IMR-90 (cell line): ENCODE measurements at regions not wholly inside any gene's neighbourhood (a gene's known extent, or its start where the extent isn't known, plus 50 kb on each side); places are given as distances from the start of the nearest gene placed in this dataset.

ENCODE experiments used
- ATAC-seq: fragments of 200-7000 bp; cut with Tn5 transposase; 2 replicates; pipeline ENCODE4 v1.9.1; 2020; ENCODE audit warnings: low read depth, mild to moderate bottlenecking, moderate library complexity
- BruUV-seq: library from RNA; stranded (reverse); fragments of 400-500 nt; replicated peaks from 2 replicates; lab custom pipeline; 2021; lab: Mats Ljungman, UMichigan
- CTCF ChIA-PET: fragments of 300-600 bp; formaldehyde crosslinking; extraction: SDS; loops from one replicate; lab custom pipeline; 2021; ENCODE audit warnings: antibody characterized with exemption; lab: Yijun Ruan, JAX
- POLR2A ChIA-PET: fragments of 300-600 bp; sonication (Branson Sonifier 250); formaldehyde crosslinking; loops from one replicate; lab custom pipeline; 2022; ENCODE audit warnings: antibody characterized with exemption; ENCODE audit not compliant: unreplicated experiment; lab: Charles Lee
- DNase-seq: peaks from one replicate; pipeline ENCODE4 v3.0.0; 2013
- H2AFZ ChIP-seq: replicated peaks from 2 replicates; pipeline ENCODE3; 2013; ENCODE audit warnings: low read length, mild to moderate bottlenecking; ENCODE audit not compliant: poor library complexity
- H2AK5ac ChIP-seq: 2 replicates; pipeline ENCODE4 v1.6.1; 2013; ENCODE audit warnings: low read depth, low read length, inconsistent platforms
- H2AK9ac ChIP-seq: replicated peaks from 2 replicates; pipeline ENCODE3; 2013; ENCODE audit warnings: mild to moderate bottlenecking, low read depth, low read length, moderate library complexity; ENCODE audit not compliant: poor library complexity
- H2BK120ac ChIP-seq: 2 replicates; pipeline ENCODE4 v1.6.1; 2013; ENCODE audit warnings: low read depth, low read length, inconsistent platforms
- H2BK15ac ChIP-seq: 3 replicates; pipeline ENCODE4 v1.6.1; 2013; ENCODE audit warnings: low read depth, low read length, inconsistent platforms
- H2BK20ac ChIP-seq: 2 replicates; pipeline ENCODE4 v1.6.1; 2013; ENCODE audit warnings: low read depth, mild to moderate bottlenecking, inconsistent platforms, low read length, moderate library complexity
- H2BK5ac ChIP-seq: 2 replicates; pipeline ENCODE4 v1.6.1; 2013; ENCODE audit warnings: mild to moderate bottlenecking, low read depth, low read length, inconsistent platforms; ENCODE audit not compliant: poor library complexity, severe bottlenecking
- H3K14ac ChIP-seq: replicated peaks from 2 replicates; pipeline ENCODE4 v1.6.1; 2013; ENCODE audit warnings: low read depth, low read length, inconsistent platforms
- H3K18ac ChIP-seq: 2 replicates; pipeline ENCODE4 v1.6.1; 2013; ENCODE audit warnings: low read depth, low read length, control low read depth
- H3K23ac ChIP-seq: 2 replicates; pipeline ENCODE4 v1.6.1; 2013; ENCODE audit warnings: low read depth, low read length, inconsistent platforms
- H3K27ac ChIP-seq: 2 replicates; pipeline ENCODE4 v1.5.1; 2013; ENCODE audit warnings: mild to moderate bottlenecking, control low read depth, low read length; ENCODE audit not compliant: insufficient read depth
- H3K27me3 ChIP-seq: 2 replicates; pipeline ENCODE4 v1.6.1; 2013; ENCODE audit warnings: low read length; ENCODE audit not compliant: control insufficient read depth, insufficient read depth
- H3K36me3 ChIP-seq: 2 replicates; pipeline ENCODE4 v1.6.1; 2013; ENCODE audit warnings: low read length, mixed read lengths; ENCODE audit not compliant: control insufficient read depth, insufficient read depth
- H3K4ac ChIP-seq: 2 replicates; pipeline ENCODE4 v1.6.1; 2013; ENCODE audit warnings: low read depth, low read length, inconsistent platforms
- H3K4me1 ChIP-seq: 2 replicates; pipeline ENCODE4 v1.6.1; 2013; ENCODE audit warnings: low read length, mixed read lengths; ENCODE audit not compliant: control insufficient read depth, insufficient read depth
- H3K4me2 ChIP-seq: 2 replicates; pipeline ENCODE4 v1.6.1; 2013; ENCODE audit warnings: low read depth, mild to moderate bottlenecking, control low read depth, low read length, moderate library complexity
- H3K4me3 ChIP-seq: 2 replicates; pipeline ENCODE4 v1.5.1; 2013; ENCODE audit warnings: low read depth, mild to moderate bottlenecking, control low read depth, low read length, moderate library complexity; ENCODE audit not compliant: insufficient read depth
- H3K56ac ChIP-seq: 2 replicates; pipeline ENCODE4 v1.6.1; 2013; ENCODE audit warnings: low read length, inconsistent platforms; ENCODE audit not compliant: insufficient read depth; ENCODE audit errors: extremely low read depth
- H3K79me1 ChIP-seq, 2 experiments: 2 replicates each; pipeline ENCODE4 v1.6.1; 2013; ENCODE audit warnings: low read length in 2 of 2, inconsistent platforms in 1 of 2, low read depth in 1 of 2
- H3K9ac ChIP-seq: 2 replicates; pipeline ENCODE4 v1.6.1; 2013; ENCODE audit warnings: low read depth, low read length, control low read depth
- H3K9me1 ChIP-seq: 2 replicates; pipeline ENCODE4 v1.6.1; 2013; ENCODE audit warnings: low read length, inconsistent platforms; ENCODE audit not compliant: insufficient read depth
- H3K9me3 ChIP-seq: 2 replicates; pipeline ENCODE4 v1.6.1; 2013; ENCODE audit warnings: low read length; ENCODE audit not compliant: control insufficient read depth, insufficient read depth
- H4K20me1 ChIP-seq: 2 replicates; pipeline ENCODE4 v1.6.1; 2013; ENCODE audit warnings: low read length, inconsistent platforms; ENCODE audit not compliant: insufficient read depth
- H4K5ac ChIP-seq: 2 replicates; pipeline ENCODE4 v1.6.1; 2013; ENCODE audit warnings: mild to moderate bottlenecking, low read depth, low read length, control low read depth
- H4K8ac ChIP-seq, 2 experiments: 2 replicates each; pipeline ENCODE4 v1.6.1; 2013; ENCODE audit warnings: low read depth in 2 of 2, low read length in 2 of 2, control low read depth in 1 of 2, inconsistent platforms in 1 of 2
- H4K91ac ChIP-seq: 2 replicates; pipeline ENCODE4 v1.6.1; 2013; ENCODE audit warnings: low read depth, low read length, inconsistent platforms; ENCODE audit not compliant: insufficient read depth
- BHLHE40 ChIP-seq: fragments of 150-350 bp; IDR thresholded peaks from 2 replicates; pipeline ENCODE4 v1.6.1; 2016; ENCODE audit warnings: mild to moderate bottlenecking, low read depth, low read length
- NFE2L2 ChIP-seq: fragments of 150-350 bp; IDR thresholded peaks from 2 replicates; pipeline ENCODE4 v1.6.1; 2016; ENCODE audit warnings: low read depth, mild to moderate bottlenecking, low read length
- POLR2A ChIP-seq: IDR thresholded peaks from 2 replicates; pipeline ENCODE4 v1.6.1; 2012; ENCODE audit warnings: mild to moderate bottlenecking, low read depth, low read length
- WGBS, 2 experiments: methylation state at CpG; one replicate each; pipeline versions ENCODE4 v1.1.5 to v1.1.7; 2013; ENCODE audit warnings: missing lambda C conversion rate in 2 of 2; ENCODE audit not compliant: insufficient read length in 1 of 2; ENCODE audit errors: extremely low coverage in 2 of 2; 5-methylcytosine and 5-hydroxymethylcytosine counted together
- dilution Hi-C: fragments of 300-500 bp; cut with HindIII; formaldehyde crosslinking; loops from one replicate; pipeline ENCODE4 v1.14.3; 2018; ENCODE audit warnings: low sequenced_read_pairs; ENCODE audit not compliant: unreplicated experiment
- in situ Hi-C: fragments of 300-500 bp; cut with MboI; formaldehyde crosslinking; loops from 3 replicates; pipeline ENCODE4 v1.14.3; 2019; ENCODE audit warnings: low sequenced_read_pairs, inconsistent platforms, mixed read lengths
- intact Hi-C: fragments of 100-400 bp; cut with micrococcal nuclease; formaldehyde crosslinking; loops from 2 replicates; pipeline ENCODE4 v1.10.0; 2022
- TF ChIP-seq, protein P1 (sequence below): fragments of 150-350 bp; IDR thresholded peaks from 2 replicates; pipeline ENCODE4 v1.6.1; 2016; ENCODE audit warnings: low read depth, mild to moderate bottlenecking, low read length, moderate library complexity, borderline replicate concordance

- H3K56ac ChIP-seq = no peak overlapping the region
- ATAC-seq (no peak), DNase-seq (no peak)
- H2BK15ac ChIP-seq = no peak overlapping the region
- no peak overlapping the region for H3K4me3 ChIP-seq
- 100% methylated on average over 1 of the region's 2 CpGs; no CpG with 5 or more reads in 1 of the 2 experiments for WGBS, 2 experiments
- H4K8ac ChIP-seq = no peak overlapping the region
- H3K79me1 ChIP-seq = no peaks in the 10 kb centered on the region
- no peak overlapping the region for H3K18ac ChIP-seq
- H3K9me1 ChIP-seq = no peaks in the 10 kb centered on the region
- ChIA-PET POLR2A (no interaction called here), CTCF (no interaction called here)
- H3K9ac ChIP-seq = no peak overlapping the region
- in situ Hi-C loops = no loop called here
- H3K4ac ChIP-seq = no peak overlapping the region
- intact Hi-C loops = no loop called here
- H2AK9ac ChIP-seq = no peak overlapping the region
- H3K27ac ChIP-seq = no peak overlapping the region
- no peaks in the 10 kb centered on the region for H3K4me1 ChIP-seq
- no peaks in the 10 kb centered on the region for H4K20me1 ChIP-seq
- H4K5ac ChIP-seq = no peak overlapping the region
- no peak overlapping the region for H3K14ac ChIP-seq
- H2AK5ac ChIP-seq = no peak overlapping the region
- H3K4me2 ChIP-seq = no peak overlapping the region
- dilution Hi-C loops = no loop called here
- H2BK5ac ChIP-seq = no peak overlapping the region
- no peak overlapping the region for H2BK20ac ChIP-seq
- no peaks in the 10 kb centered on the region for H3K9me3 ChIP-seq
- H4K91ac ChIP-seq = no peak overlapping the region
- TF ChIP-seq NFE2L2 = no peak
- TF ChIP-seq, protein P1, sequence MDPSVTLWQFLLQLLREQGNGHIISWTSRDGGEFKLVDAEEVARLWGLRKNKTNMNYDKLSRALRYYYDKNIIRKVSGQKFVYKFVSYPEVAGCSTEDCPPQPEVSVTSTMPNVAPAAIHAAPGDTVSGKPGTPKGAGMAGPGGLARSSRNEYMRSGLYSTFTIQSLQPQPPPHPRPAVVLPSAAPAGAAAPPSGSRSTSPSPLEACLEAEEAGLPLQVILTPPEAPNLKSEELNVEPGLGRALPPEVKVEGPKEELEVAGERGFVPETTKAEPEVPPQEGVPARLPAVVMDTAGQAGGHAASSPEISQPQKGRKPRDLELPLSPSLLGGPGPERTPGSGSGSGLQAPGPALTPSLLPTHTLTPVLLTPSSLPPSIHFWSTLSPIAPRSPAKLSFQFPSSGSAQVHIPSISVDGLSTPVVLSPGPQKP = no peak
- no peak for TF ChIP-seq POLR2A
- no peak for TF ChIP-seq BHLHE40
- H2BK120ac ChIP-seq = no peak overlapping the region
- H3K23ac ChIP-seq = no peak overlapping the region
- no TSS peak for BruUV-seq
- H2AFZ ChIP-seq = no peak overlapping the region
- no peaks in the 10 kb centered on the region for H3K27me3 ChIP-seq
- no peaks in the 10 kb centered on the region for H3K36me3 ChIP-seq
Observed at GRCh38 chr2:144067506-144067905, 452.4 kb downstream of the ZEB2 start.
